ENCODE measurements at regions not wholly inside any gene's neighbourhood (a gene's known extent, or its start where the extent isn't known, plus 50 kb on each side); places are given as distances from the start of the nearest gene placed in this dataset.

DNA sequence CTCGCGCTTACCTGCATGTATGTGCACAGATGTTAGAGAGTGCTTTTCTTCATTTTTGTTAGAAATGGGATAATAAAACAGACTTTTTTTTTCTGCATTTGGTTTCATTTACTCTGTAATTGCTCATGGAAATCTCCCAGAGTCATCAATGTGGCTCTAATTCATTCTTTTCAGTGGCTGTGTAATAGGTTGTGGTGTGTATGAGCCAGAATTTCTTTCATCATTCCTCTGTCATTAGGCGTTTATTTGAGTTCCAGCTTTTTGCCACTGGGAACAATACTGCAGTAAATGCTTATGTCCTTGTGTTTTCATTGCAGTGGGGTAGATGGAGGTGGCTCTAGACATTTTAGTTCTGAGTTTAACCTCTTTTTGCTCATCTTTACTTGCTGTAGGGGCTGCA lies 118.9 kb downstream of the NXNL2 start:
- H3K9me3 ChIP-seq (replicated peaks; ENCODE audit: control insufficient read depth, insufficient read depth, low read length) = no peaks in the 10 kb centered on the region
- no peak overlapping the region for H3K4me3 ChIP-seq (replicated peaks in 1 of 3; ENCODE audit: insufficient read depth in 1 of 3, low read depth in 1 of 3, low read length in 3 of 3)
- dilution Hi-C loops (cut with MboI; ENCODE audit: extremely low pct_ligation_motif_present, low sequenced_read_pairs) = no loop called here
- H2AFZ ChIP-seq (ENCODE audit: low read depth, low read length) = no peak overlapping the region
- BruUV-seq (replicated peaks) = no TSS peak
- no peaks in the 10 kb centered on the region for H3K9me1 ChIP-seq (replicated peaks; ENCODE audit: control insufficient read depth, extremely low read depth, insufficient read depth, low read length)
- DNase-seq (ENCODE audit: low read depth, low spot score) (no peak), FAIRE-seq (no peak)
- ChIA-PET CTCF (interaction anchor here (0.9 kb wide), 1 partner anchor 9 kb away, joined by 3 read pairs; no protein-coding TSS in a partner anchor), POLR2A (no interaction called here)
- H3K9ac ChIP-seq (replicated peaks; ENCODE audit: extremely low read depth, insufficient read depth, low read length) = no peak overlapping the region
- H3K36me3 ChIP-seq (ENCODE audit: control insufficient read depth in 2 of 2, extremely low read depth in 1 of 2, insufficient read depth in 2 of 2, low read length in 2 of 2) = no peaks in the 10 kb centered on the region
- intact Hi-C loops (cut with micrococcal nuclease) = no loop called here
- no peaks in the 10 kb centered on the region for H4K20me1 ChIP-seq (replicated peaks; ENCODE audit: control insufficient read depth, extremely low read depth, insufficient read depth, low read length)
- no peak overlapping the region for H3K4me2 ChIP-seq (ENCODE audit: insufficient read depth, low read length)
- H3K79me2 ChIP-seq (ENCODE audit: control insufficient read depth, insufficient read depth, low read length) = no peaks in the 10 kb centered on the region
- H3K27me3 ChIP-seq (ENCODE audit: control insufficient read depth in 2 of 2, insufficient read depth in 2 of 2, low read length in 2 of 2) = no peaks in the 10 kb centered on the region
- H3K27ac ChIP-seq (ENCODE audit: insufficient read depth, low read depth, low read length) = no peak overlapping the region
- no peak for TF ChIP-seq FOS (IDR thresholded peaks at IDR 0.05; ENCODE audit: borderline replicate concordance, insufficient read depth, low read length)
- TF ChIP-seq, protein P1, sequence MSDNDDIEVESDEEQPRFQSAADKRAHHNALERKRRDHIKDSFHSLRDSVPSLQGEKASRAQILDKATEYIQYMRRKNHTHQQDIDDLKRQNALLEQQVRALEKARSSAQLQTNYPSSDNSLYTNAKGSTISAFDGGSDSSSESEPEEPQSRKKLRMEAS (IDR thresholded peaks at IDR 0.05; ENCODE audit: insufficient read depth, insufficient read length) = no peak
- no peak for TF ChIP-seq JUN (IDR thresholded peaks at IDR 0.05; ENCODE audit: borderline replicate concordance, insufficient read depth, insufficient read length, low read depth)
- no peak for TF ChIP-seq POLR2A (IDR thresholded peaks at IDR 0.05; ENCODE audit: low read depth, low read length)
- no peak for TF ChIP-seq MYC (IDR thresholded peaks at IDR 0.05; ENCODE audit: low read depth, low read length)
- no peak for TF ChIP-seq CTCF (IDR thresholded peaks at IDR 0.05; ENCODE audit: extremely low read depth in 1 of 2, insufficient read depth in 1 of 2, low read depth in 1 of 2, low read length in 2 of 2)
- H3K4me1 ChIP-seq (ENCODE audit: control insufficient read depth, extremely low read depth, insufficient read depth, low read length) = no peaks in the 10 kb centered on the region

DNA sequence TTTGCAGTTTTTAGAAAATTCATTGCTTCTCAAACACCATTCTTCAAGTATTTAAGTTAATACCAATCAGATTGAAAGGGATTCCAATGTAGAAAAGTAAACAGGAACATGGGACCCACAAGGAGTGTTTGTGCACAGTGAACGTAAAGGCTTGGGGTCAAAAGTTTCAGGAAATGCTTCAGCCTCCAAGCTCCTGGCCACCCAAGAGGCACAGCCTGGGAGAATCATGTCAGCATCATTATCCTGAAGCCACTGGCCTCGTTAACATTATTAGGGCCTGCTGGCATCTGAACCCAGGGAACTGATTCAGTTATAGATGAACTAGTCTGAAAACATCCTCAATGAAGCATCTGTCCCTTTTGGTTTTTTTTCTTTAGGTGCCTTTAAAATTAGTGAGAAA lies 122.9 kb downstream of the NXNL2 start:
- Histone ChIP-seq H3K4me2 (ENCODE audit: insufficient read depth, low read length) (no peak overlapping the region), H3K36me3 (ENCODE audit: control insufficient read depth in 2 of 2, extremely low read depth in 1 of 2, insufficient read depth in 2 of 2, low read length in 2 of 2) (no peaks in the 10 kb centered on the region), H3K4me1 (ENCODE audit: control insufficient read depth, extremely low read depth, insufficient read depth, low read length) (no peaks in the 10 kb centered on the region), H3K9me3 (replicated peaks; ENCODE audit: control insufficient read depth, insufficient read depth, low read length) (no peaks in the 10 kb centered on the region), H3K9me1 (replicated peaks; ENCODE audit: control insufficient read depth, extremely low read depth, insufficient read depth, low read length) (no peaks in the 10 kb centered on the region), H3K79me2 (ENCODE audit: control insufficient read depth, insufficient read depth, low read length) (no peaks in the 10 kb centered on the region), H3K27ac (ENCODE audit: insufficient read depth, low read depth, low read length) (no peak overlapping the region), H3K27me3 (ENCODE audit: control insufficient read depth in 2 of 2, insufficient read depth in 2 of 2, low read length in 2 of 2) (no peaks in the 10 kb centered on the region), H3K9ac (replicated peaks; ENCODE audit: extremely low read depth, insufficient read depth, low read length) (no peak overlapping the region), H4K20me1 (replicated peaks; ENCODE audit: control insufficient read depth, extremely low read depth, insufficient read depth, low read length) (no peaks in the 10 kb centered on the region), H2AFZ (ENCODE audit: low read depth, low read length) (no peak overlapping the region), H3K4me3 (replicated peaks in 1 of 3; ENCODE audit: insufficient read depth in 1 of 3, low read depth in 1 of 3, low read length in 3 of 3) (no peak overlapping the region)
- TF ChIP-seq POLR2AphosphoS5 (IDR thresholded peaks at IDR 0.05; ENCODE audit: insufficient read depth, low read depth, low read length) (no peak), CTCF (IDR thresholded peaks at IDR 0.05; ENCODE audit: extremely low read depth in 1 of 2, insufficient read depth in 1 of 2, low read depth in 1 of 2, low read length in 2 of 2) (no peak), FOS (IDR thresholded peaks at IDR 0.05; ENCODE audit: borderline replicate concordance, insufficient read depth, low read length) (no peak), MYC (IDR thresholded peaks at IDR 0.05; ENCODE audit: low read depth, low read length) (no peak), GATA2 (IDR thresholded peaks at IDR 0.05; ENCODE audit: insufficient read depth, insufficient read length, low read depth, low read length) (no peak), JUN (IDR thresholded peaks at IDR 0.05; ENCODE audit: borderline replicate concordance, insufficient read depth, insufficient read length, low read depth) (no peak), EZH2 (IDR thresholded peaks at IDR 0.05; ENCODE audit: borderline replicate concordance, low read depth, low read length, severe bottlenecking) (no peak), POLR2A (IDR thresholded peaks at IDR 0.05; ENCODE audit: low read depth, low read length) (no peak)
- TF ChIP-seq, protein P1 (IDR thresholded peaks at IDR 0.05; ENCODE audit: insufficient read depth, insufficient read length) = no peak
- DNase-seq (ENCODE audit: low read depth, low spot score) = no peak
- ChIA-PET POLR2A (no interaction called here), CTCF (interaction anchor here (1.5 kb wide), 1 partner anchor 343 kb away, joined by 5 read pairs; no protein-coding TSS in a partner anchor)
- BruUV-seq (replicated peaks) = no TSS peak
- dilution Hi-C loops (cut with MboI; ENCODE audit: extremely low pct_ligation_motif_present, low sequenced_read_pairs) (no loop called here), intact Hi-C loops (cut with micrococcal nuclease) (no loop called here)
- FAIRE-seq = no peak

All from endothelial cell of umbilical vein (primary cell).